A549 (cell line): ENCODE measurements at regions not wholly inside any gene's neighbourhood (a gene's known extent, or its start where the extent isn't known, plus 50 kb on each side); places are given as distances from the start of the nearest gene placed in this dataset.

Experiments
- POLR2A ChIP-seq: IDR thresholded peaks from 2 replicates; pipeline ENCODE4 v1.6.1; 2012; ENCODE audit warnings: mild to moderate bottlenecking, low read length
- SMC3 ChIP-seq: fragments of >200 bp; sonication (Bioruptor Twin); formaldehyde crosslinking; IDR thresholded peaks from 3 replicates; pipeline ENCODE4 v1.6.1; 2018; ENCODE audit warnings: inconsistent platforms
- TF ChIP-seq, protein P1 (sequence below): fragments of >200 bp; sonication (Bioruptor Twin); formaldehyde crosslinking; IDR thresholded peaks from 3 replicates; pipeline ENCODE4 v1.5.1; 2016
- TF ChIP-seq, protein P2 (sequence below): fragments of 450-650 bp; IDR thresholded peaks from 2 replicates; pipeline ENCODE4 v1.6.1; 2014; ENCODE audit warnings: antibody characterized with exemption

DNA sequence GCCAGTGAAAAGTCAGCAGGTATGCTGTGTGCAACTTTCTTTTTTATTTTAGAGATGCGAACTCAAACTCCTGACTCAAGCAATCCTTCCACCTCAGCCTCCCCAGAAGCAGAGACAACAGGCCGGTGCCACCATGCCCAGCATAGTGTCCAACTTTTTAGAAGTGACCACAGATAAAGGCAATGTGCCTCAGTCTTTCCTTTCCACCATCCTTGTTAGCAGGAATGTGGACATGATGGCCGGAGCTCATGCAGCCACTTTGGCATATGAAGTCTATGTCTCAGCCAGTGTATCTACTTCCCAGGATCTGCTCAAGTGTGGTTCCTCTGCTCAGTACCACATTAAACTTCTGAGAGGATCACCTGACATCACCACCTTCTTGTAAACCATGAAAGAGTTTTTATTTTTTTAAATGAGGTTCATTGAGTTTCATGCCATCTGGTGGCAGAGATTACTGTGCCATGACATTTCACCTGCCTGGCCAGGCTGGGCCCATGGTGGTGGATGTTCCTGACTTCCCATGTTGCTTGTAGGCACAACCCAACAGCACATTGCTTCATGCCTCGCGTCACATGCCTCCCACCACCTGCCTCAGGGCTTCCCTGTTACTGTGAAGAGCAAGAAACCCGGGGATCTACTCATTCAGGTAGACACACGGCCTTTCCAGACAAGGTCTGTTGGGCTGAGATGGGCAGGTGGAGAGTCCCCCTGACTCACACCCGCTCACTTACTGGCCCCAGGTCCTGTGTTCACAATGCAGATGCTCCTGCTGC is 216.5 kb downstream of the LY86 start:
- TF ChIP-seq, protein P1, sequence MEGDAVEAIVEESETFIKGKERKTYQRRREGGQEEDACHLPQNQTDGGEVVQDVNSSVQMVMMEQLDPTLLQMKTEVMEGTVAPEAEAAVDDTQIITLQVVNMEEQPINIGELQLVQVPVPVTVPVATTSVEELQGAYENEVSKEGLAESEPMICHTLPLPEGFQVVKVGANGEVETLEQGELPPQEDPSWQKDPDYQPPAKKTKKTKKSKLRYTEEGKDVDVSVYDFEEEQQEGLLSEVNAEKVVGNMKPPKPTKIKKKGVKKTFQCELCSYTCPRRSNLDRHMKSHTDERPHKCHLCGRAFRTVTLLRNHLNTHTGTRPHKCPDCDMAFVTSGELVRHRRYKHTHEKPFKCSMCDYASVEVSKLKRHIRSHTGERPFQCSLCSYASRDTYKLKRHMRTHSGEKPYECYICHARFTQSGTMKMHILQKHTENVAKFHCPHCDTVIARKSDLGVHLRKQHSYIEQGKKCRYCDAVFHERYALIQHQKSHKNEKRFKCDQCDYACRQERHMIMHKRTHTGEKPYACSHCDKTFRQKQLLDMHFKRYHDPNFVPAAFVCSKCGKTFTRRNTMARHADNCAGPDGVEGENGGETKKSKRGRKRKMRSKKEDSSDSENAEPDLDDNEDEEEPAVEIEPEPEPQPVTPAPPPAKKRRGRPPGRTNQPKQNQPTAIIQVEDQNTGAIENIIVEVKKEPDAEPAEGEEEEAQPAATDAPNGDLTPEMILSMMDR, result no peak
- TF ChIP-seq, protein P2, sequence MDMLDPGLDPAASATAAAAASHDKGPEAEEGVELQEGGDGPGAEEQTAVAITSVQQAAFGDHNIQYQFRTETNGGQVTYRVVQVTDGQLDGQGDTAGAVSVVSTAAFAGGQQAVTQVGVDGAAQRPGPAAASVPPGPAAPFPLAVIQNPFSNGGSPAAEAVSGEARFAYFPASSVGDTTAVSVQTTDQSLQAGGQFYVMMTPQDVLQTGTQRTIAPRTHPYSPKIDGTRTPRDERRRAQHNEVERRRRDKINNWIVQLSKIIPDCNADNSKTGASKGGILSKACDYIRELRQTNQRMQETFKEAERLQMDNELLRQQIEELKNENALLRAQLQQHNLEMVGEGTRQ, result no peak
- TF ChIP-seq POLR2A, result no peak
- TF ChIP-seq SMC3, result no peak
